Loucy (cell line): ENCODE measurements at regions not wholly inside any gene's neighbourhood (a gene's known extent, or its start where the extent isn't known, plus 50 kb on each side); places are given as distances from the start of the nearest gene placed in this dataset.

ENCODE experiments used
- CTCF ChIP-seq: fragments of 200-600 bp; sonication (generic); conservative IDR thresholded peaks from 2 replicates; pipeline ENCODE4 v1.5.1; 2014; ENCODE audit warnings: mild to moderate bottlenecking, antibody characterized with exemption, low read length
- EZH2phosphoT487 ChIP-seq: fragments of 200-600 bp; IDR thresholded peaks from 2 replicates; pipeline ENCODE4 v1.6.1; 2018; ENCODE audit warnings: antibody characterized with exemption, mild to moderate bottlenecking, moderate library complexity, borderline replicate concordance

DNA sequence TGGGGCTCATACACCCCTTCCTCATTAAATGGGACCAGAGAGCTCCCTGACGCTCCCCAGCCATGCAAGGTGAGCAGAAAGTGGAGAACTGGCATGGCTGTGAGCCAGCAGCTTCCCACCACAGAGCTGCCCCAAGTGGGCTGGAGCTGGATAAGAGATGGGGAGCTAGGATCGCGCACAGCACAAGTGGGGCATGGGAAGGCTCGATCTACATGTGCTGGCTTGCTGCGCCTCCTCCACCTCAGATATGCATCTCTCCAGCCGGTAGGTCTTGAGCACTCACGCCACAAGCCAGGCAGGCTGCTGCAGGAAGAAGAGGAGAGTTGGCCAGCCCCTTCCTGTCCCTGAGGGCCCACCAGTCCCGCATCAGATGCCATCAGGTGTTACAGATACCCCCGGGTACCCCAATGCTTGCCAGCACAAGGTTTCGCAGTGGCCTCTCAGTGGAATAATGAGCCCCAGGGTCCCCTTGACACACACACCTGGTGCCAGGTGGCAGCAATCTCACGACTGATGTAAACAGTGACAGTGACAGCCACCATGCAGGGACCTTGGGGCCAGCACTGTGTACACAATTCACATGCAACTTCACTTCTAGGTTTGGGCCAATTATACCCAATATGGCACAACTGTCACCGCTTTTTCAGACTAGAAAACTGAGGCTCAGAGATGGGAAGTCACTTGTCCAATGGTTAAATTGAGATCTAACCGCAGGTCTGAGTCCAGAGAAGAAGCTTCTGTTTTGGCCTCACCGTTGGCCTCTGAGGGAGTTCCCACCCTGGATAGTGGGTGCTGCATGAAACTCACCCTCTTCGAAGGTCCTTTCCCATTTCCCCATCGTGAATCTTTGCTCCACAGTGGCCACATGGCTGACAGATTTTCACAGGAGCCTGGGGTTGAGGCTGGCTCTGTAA, 79.3 kb downstream of the OAT start:
- TF ChIP-seq CTCF (no peak), EZH2phosphoT487 (no peak)
